SK-N-DZ (cell line): ENCODE measurements at regions not wholly inside any gene's neighbourhood (a gene's known extent, or its start where the extent isn't known, plus 50 kb on each side); places are given as distances from the start of the nearest gene placed in this dataset.
"Not testable (repeated sequence)": the region's sequence is repeated elsewhere in the genome, so short reads cannot be mapped to it uniquely, and the experiment has no call there.

Source experiments
- DNase-seq: peaks from one replicate; pipeline ENCODE4 v3.0.0-alpha.2; 2015; ENCODE audit warnings: low spot score

DNA sequence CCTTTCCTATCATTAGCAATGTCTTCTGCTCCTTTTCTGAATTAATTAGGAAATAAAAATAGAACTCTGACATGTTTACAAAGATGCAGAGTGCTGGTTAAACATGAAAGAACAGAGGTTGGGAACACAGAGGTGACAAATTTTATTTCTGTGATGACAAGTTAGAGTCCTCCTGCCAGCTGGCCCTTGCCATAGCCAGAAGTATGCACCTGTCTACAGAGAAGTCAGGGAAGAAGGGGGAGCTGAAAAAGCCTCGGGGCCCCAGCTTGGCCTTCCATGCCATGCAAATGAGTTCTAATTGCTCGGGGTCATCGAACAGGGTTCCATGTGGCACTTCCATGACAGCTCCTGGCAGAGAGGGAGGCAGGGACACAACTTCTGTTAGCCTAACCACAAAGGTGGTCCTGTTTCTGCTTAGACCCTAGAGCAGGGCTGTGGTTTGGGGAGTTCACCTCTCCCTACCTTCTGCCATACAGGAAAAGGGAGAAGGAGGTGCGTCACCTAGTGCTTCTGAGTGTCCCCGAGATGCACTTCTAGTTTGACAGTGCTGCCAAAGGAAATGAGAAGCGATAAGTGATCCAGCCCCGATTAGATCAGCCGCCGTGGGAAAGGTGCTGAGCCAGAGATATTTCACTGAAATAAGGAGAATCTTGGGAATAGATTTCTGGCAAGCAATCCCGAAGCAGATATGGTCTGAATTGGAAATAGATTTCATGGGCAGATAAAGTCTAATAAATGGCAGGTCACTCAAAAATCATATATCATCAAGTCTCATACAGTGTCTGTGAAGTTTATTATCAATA is 155.8 kb upstream of the FOXN3 start:
- DNase-seq = no peak

DNA sequence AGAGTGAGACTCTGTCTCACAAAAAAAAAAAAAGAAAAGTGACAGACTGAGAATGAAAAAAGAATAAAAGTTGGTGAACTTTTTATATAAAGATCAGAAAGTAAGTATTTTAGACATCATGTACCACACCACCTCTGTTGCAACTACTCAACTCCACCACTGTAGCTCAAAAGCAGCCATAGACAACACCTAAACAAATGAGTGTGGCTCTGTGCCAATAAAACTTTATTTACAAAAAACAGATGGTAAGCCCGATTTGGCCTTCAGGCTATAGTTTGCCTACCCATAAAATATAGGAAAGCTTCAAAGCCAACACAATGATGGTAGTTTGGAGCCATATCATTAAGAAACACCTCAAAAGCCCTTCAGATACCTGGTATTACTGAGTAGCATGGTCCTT is 154.5 kb upstream of the FOXN3 start:
- no peak for DNase-seq

DNA sequence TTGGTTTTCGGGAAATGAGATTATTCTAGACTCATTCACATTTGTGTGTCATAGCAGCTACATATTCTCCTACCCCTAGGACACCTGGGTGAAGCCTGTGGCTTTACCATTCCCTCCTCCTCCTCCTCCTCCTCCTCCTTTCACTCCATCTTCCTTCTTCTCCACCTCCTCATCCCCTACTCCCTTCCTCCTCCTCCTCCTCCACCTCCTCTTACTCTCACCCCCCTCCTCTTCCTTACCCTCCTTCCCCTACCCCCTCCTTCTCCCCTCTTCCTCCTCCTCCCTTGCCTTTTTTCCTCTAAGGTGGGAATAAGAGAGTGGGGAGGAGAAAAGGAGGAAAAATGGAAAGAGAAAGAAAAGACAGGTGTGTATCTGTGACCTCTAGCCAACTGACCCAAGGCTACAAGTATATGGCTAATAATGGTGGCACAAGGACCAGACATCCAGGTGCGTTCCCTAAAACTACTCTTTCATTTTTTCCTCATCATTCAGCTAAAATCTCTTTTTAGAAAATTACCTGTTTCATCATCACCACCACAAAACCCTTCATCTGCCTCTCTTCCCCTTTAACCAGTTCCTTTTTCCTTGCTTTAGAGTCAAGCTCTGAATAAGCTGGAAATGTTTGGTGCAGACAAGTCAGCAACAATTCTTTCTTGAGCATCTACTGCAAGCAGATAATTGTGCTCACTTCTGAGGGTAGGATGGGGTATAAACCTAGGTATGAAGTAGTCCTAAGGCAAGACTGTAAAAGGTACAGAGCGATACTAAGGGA is 149.8 kb upstream of the FOXN3 start:
- DNase-seq = no peak

DNA sequence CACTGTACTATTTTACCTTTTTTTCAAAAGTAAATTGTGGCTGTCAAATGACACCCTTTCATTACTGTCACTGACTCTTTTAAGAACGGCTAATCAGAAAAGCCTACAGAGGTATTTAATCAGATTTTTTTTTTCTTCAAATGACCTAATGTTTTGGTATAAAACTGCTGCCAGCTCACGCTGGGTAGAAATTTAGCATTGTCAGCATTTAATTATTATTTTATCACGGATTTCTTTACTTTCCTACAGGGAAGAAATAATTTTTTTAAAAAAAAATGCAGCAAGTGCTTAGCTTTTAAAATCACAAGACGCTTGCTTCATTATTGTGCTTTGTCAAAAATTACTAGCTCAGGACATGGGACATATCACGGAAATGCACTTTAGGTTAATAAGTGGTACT is 149.1 kb upstream of the FOXN3 start:
- no peak for DNase-seq

DNA sequence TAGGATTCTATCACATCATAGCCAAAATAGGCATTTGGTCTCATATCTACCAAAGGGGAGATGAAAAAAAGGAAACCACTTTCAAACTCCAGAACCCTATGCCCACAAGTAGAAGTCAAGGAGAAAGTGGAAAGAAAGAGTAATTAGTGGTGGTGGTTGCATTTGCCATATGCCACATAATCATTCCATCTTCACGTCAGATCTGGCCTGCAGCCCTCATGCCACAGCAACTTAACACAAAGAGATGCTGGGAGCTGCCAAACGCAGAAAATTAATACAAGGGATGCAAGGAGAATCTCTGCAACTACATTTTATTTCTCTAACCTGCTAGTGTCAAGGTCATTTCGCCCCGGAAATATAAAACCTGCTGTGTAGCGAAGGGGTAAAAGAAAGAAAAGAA is 148.6 kb upstream of the FOXN3 start:
- DNase-seq = no peak

DNA sequence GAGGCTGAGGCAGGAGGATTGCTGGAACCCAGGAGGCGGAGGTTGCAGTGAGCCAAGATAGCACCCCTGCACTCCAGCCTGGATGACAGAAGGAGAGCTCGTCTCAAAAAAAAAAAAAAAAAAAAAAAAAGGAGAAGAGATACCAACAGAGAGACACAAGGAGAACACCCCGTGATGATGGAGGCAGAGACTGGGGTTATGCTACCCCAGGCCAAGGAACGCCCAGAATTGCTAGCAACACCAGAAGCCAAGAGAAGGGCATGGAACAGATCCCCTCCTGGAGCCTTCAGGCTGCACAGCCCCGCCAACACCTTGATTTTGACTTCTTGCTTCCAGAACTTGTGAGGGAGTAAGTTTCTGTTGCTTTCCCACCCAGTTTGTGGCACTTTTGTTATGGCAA is 148.0 kb upstream of the FOXN3 start:
- DNase-seq = no peak

DNA sequence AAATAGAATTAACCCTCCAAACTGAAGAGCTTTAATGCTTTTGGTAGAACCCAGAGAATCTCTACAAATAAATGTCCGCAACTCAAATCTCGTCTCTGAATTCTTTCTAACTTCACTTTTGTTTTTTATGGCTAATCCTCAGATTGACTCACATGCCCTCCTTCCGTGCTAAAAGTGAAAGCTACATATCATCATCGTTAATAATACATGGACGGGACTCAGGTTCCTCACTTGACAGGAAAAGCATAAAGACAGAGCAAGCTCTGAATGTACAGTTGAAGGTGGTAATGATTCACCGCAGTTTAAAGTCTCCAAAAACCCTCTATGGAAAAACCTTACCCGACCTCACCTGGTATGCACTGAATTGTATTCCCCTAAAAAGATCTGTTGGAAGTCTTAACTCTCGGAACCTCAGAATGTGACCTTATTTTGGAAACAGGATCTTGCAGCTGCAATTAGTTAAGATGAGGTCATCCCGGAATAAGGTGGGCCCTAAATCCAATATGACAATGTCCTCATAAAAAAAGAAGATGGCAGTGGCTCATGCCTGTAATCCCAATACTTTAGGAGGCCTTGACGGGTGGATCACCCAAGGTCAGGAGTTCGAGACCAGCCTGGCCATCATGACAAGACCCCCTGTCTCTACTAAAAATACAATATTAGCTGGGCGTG is 147.4 kb upstream of the FOXN3 start:
- DNase-seq = no peak

DNA sequence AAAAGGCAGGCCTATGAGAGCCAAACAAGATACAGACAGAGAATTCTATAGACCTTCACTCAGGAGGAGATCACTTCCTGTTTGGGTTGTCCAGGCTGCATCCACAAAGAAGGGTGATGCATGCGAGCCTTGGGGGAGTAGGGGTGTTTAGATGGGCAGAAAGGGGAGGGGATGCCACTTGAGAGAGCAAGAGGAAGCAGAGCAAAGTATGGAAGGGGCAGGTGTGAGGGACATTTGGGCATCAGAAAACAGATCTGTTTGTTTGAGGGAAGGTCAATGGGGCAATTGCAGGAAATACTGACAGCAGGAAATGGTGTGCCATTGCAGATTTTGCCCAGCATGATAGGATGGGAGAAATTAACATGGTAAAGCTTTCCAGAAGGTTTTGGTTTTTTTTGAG is 146.4 kb upstream of the FOXN3 start:
- DNase-seq = no peak

DNA sequence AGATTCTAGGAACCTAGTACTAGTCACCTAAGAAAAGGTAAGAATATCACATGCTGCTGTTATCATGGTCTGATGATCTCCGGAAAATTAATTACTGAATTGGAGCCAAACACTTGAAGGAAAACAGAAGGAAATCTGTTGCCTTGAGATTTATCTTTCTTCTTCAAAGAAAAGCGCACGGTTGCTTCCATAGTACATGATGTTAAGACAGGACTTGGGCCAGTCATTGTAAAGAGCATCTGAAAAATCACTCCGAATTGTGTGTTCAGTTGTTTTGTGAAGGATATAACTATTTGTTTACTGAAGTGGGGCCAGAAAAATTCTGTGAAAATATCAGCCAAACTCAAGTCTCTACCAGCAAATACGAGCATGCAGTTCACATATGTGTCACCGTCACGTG is 134.9 kb upstream of the FOXN3 start:
- no peak for DNase-seq

DNA sequence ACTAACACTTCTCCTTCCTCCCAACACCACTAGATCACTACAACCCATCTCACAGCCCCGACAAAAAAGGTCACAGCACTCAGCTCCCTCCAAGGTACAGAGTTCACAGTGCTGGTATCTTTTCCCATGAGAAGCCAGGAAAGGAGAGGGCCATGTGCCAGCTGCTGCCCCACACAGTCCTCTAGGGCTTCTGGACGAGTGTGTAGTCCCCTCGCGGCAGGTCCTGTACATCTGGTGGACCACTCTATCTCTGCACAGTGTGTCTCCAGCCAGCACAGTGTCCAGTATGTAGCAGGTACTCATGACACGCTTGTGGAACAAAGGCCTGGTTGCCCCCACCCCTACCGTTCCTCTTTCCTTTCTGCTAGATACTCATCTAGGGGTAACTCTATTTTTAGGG is 134.4 kb upstream of the FOXN3 start:
- DNase-seq = no peak

DNA sequence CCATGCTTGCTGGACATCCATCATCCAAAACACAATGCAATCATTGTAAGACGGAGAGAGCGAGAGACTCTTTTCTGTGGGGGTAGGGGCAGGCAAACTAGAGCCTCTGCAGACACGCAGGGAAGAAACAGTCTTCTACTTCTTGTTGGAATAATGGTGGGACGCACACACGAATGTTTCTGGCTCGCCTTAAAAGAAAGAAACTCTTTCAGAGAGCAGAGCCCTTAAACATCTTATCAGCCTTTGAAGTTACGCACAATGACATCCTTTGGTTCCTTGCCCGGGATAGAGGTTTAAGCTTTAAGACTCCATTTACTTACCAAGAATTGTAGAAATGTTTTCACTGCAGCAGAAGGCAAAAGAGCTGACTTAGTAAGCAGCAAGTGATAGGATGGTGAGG is 133.8 kb upstream of the FOXN3 start:
- no peak for DNase-seq

DNA sequence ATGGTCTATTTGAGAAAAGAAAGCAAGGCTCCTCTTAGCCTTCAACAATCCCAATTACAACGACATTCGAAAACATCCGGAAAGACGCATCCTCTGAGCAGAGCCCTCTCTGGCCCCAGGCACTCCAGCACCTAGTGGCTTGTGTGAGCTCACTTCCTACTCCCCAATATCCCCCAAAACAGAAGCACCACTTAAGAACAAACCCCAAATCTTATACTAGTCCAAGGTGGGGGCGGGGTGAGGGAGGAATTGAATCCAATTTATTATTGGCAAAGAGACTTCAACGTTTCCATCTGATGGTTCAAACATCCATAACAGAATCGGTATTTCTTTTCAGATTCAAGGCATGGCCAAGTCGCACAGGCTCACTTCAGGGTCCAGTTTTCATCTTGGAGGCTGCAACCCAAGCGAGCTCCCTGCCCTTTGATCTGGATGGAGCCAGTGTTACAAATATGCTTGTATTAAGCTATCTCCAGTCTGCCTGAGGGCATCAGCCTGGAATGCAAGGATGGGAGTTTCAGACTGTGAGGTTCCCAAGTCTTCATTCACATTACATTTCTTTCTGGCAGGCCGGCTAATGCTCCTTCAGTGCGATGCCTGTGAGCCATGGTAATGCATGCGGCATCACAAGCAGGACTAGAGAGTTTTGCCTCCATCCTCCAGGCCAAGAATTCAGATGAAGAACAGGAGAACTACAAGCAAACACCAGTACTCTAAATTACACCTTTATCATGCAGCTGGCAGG is 132.5 kb upstream of the FOXN3 start:
- no peak for DNase-seq

DNA sequence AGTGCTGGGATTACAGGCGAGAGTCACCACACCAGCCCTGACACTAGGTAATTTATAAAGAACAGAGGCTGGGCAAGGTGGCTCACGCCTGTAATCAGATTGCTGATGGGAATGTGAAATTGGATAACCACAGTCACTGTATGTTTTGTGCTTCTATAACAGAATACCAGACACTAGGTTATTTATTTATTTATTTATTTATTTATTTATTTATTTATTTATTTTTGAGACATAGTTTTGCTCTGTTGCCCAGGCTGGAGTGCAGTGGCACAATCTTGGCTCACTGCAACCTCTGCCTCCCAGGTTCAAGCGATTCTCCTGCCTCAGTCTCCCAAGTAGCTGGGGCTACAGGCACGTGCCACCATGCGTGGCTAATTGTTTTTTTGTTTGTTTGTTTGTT is 130.0 kb upstream of the FOXN3 start:
- not testable (repeated sequence) for DNase-seq

DNA sequence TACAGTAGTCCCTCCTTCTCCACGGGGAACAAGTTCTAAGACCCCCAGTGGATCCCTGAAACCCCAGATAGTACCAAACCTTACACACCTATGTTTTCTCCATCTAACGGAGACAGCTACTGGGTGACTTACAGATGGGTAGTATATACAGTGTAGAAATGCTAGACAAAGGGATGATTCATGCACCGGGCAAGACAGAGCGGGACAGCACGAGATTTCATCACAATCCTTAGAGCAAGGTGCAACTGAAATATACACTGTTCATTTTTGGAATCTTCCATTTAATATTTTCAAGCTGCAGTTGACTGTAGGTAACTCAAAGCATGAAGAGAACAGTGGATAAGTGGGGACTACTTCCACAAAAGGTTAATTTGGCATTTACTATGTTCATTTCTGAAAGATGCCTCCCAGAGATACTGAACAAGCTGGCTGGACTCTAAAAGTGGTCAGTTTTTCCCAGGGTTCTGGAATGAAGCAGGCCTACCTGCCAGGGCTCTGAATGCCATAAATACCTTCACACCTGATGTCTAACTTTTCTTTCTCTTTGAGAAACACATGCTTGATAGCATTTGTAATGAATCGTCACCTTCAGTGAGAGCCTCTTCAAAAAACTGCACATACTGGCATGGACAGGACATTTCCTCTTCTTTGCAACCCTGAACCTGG is 127.7 kb upstream of the FOXN3 start:
- DNase-seq = no peak

DNA sequence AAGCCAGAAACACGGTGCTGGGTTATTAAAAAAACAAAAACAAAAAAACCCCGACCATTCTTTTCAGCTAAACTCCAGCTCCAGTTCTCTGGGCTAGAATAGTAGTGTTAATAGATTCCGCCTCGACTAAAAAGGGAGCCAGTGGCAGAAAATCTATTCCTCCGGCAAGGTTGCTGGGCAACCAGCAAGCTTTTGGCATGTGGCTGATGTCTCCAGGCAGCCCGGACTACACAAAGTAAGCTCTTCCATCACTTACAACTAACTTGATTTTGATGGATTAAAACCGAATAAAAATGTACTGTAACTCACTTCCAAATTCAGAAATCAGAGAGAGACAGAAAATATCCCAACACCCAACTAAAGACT is 126.4 kb upstream of the FOXN3 start:
- DNase-seq = no peak

DNA sequence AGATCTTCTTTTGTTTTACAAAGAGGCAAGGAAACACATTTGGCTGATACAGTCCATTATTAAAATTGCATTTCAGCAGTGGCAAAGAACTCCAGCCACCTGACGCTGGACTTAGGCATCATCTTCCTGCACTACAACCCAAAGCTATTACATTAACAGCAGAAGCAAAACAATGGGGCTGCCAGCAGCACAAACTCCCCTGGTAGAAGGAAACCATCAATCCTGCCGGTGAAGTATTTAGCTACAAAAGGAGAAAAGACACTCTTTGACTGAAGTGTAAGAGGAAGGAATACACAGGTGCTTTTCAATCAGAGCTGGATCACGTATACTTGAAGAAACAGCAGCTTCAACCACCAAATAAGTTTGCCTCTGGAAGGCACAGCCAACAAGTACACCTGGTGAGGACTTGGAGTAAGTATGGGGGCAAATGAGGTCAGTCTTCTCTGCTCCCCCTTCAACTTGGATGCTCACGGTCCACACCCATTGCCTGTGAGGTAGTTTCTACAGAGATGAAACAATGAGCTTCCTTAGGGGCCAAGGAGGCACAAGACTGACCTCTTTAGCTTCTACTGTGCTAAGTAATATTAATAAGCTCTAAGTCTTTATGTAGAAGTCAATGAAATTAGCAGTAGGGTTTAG is 125.9 kb upstream of the FOXN3 start:
- DNase-seq = no peak

DNA sequence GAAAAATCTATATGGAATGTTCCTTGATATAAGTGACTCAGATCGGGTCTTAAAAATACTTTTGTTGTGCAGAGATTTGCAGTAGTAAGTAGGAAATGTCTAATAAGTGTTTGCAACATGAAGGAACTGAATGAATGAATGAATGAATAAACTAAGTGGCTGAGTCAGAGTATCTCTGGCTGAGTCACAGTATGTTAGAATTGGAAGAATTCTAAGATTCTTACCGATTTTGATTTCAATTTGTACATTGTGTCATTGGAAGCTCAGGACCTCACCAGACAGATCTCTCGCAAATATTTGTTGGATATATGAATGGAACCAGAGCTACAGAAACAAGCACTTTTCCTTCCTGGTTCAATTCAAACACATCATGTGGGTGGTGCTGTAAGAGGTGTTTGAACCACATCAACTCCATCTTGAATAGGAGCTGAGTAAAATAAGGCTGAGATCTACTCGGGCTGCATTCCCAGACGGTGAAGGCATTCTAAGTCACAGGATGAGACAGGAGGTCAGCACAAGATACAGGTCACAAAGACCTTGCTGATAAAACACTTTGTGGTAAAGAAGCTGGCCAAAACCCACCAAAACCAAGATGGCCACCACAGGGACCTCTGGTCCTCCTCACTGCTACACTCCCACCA is 123.9 kb upstream of the FOXN3 start:
- DNase-seq = no peak

DNA sequence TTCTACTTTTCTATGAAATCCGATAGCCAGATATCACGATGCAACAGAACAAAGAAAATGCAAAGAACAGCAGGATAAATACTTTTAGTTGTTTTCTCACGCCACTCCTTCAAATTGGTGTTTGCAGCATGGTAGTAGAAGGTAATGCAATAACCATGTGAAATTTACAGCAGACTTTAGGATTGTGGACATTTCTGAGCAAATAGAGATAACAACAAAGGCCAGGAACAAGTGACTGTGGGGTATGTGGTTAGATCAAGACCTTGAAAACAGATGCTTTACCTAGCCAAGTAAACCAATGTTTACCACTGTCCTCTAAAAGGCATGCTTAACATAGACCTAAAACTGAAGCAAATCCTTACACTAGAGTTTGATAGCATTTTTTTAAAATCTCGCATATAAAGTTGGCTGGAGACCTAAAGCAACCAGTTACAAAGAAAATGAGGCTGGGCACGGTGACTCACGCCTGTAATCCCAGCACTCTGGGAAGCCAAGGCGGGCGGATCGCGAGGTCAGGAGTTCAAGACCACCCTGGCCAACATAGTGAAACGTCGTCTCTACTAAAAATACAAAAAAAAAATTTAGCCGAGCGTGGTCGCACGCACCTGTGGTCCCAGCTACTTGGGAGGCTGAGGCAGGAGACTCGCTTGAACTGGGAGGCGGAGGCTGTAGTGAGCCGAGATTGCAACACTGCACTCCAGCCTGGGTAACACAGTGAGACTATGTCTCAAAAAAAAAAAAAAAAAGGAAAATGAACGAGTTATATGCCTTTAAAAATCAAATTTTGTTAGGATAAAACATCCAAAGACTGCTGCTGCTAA is 123.2 kb upstream of the FOXN3 start:
- DNase-seq = peak; percentile 41

DNA sequence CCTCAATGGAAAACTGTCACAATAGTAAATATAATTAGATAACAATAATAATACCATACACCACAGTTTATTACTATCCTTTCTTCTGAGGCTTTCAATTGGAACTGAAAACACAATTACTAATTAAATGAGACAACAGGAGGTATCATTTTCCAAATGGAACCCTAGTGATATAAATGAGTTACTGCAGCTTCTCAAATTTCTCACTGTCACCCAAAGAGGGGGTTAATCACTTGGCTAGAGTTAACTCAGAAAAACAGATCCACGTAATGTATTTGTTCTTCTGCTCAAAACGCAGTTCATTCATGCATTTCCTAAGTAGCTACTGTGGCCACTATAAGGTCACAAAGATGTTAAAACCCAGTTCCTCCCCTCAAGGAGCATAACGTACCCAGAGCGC is 120.9 kb upstream of the FOXN3 start:
- DNase-seq = no peak
